GM08714 (cell line): ENCODE measurements at regions not wholly inside any gene's neighbourhood (a gene's known extent, or its start where the extent isn't known, plus 50 kb on each side); places are given as distances from the start of the nearest gene placed in this dataset.

Source experiments
- H3K4me3 ChIP-seq: fragments of 200-500 bp; sonication (Bioruptor generic); 2 replicates; pipeline ENCODE4 v1.5.1; 2014; ENCODE audit warnings: mild to moderate bottlenecking, low read length, inconsistent platforms
- ZNF274 ChIP-seq: IDR thresholded peaks from 2 replicates; pipeline ENCODE4 v1.6.1; 2012; ENCODE audit warnings: mild to moderate bottlenecking, low read depth, low read length

DNA sequence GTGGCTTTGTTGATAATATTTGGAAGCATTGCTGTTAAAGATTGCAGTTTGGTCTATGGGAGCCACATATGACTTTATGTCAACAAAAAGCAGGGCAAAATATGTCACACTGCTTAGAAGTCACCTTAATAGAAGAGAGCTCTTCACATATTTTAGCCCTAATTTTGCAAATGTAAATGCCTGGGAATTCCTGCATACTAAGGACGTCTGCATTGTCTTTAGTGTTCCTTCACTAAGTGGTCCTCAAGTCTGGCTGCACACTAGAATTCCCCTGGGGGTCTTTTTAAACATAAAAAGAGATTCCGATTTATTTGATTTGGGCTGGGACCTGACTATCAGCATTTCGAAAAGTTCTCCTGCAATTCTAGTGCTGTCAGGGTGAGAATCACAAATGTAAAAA lies 495.1 kb upstream of the FAM241A start:
- H3K4me3 ChIP-seq = no peak overlapping the region
- TF ChIP-seq ZNF274 = no peak

GRCh38 chr4:111650674-111651086 lies 494.6 kb upstream of the FAM241A start:
- TF ChIP-seq ZNF274 = no peak
- no peak overlapping the region for H3K4me3 ChIP-seq

DNA sequence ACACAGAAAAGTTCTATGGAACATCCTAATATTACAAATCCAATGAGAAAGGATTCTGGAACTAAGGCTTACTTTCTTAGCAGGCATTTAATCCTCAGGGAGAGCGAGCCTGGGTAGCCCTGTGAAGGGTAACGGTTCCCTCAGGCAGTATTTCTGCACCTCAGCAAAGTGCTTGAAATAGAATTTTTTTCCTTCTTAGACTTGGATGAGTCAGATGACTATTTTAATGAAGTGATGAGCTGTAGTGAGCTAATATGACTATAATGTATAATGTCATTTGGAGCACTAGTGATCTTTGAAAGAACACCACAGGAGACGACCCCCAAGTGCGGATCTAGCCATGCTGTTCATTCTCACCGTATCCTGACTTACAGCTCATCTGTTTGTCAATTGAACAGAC lies 493.0 kb upstream of the FAM241A start:
- H3K4me3 ChIP-seq = no peak overlapping the region
- TF ChIP-seq ZNF274 = no peak

DNA sequence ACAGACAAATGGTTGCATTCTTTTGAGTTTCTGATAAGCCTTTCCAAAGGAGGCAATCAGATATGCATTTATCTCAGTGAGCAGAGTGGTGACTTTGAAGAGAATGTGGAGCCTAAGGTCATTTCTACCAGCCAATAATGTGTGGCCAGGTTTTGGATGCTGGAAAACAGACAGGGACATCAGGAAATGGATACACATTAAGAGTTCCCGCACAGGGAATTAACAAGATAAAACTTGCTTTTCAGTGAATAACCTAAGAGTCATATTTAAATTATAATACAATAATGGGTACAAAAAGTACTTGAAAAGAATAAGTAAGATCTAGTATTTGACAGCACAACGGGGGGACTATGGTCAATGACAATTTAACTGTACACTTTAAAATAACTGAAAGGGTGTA lies 492.3 kb upstream of the FAM241A start:
- no peak overlapping the region for H3K4me3 ChIP-seq
- no peak for TF ChIP-seq ZNF274

DNA sequence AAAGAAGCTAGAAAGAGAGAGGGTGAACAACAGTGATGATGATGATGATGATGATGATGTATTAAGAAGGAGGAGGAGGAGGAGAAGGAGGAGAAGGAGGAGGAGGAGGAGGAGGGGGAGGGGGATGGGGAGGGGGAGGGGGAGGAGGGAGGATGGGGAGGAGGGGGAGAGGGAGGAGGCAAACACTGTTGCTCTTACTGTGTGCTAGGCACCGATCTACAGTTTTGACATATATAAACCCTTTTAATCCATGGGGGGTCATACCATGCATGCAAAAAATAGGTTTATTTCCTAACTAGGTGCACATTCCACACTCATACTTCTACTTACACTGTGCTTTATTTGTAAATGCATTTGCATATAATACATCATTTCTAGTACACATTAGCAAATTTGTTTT lies 482.8 kb upstream of the FAM241A start:
- TF ChIP-seq ZNF274 = no peak

DNA sequence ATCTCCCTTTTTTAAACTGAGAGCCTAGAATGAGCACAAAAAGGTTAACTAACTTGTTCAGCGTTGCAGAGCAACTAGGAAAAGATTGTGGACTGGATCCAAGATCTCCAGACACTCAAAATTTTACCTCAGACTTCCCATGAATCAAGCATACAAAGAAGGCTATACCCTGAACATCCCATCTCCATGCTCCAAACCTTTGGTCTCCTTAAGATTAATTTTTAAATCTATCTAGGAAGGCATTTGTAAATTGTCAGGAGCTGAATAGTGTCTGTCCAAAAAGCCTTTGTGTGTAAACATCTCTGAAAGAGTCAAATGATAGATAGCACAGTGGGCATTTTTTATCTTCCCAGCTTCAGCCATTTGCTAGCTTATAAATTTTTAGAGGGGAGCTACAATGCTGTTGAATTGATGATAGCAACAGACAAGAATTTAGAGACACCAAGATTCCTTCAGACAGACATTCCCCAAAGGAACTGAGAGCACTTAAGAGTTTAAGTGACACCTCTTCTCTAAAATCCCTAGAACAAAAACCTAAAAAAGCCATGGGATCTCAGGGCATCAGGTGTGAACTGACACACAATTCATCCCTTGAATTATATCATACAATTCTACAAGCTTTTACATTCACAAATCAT lies 480.8 kb upstream of the FAM241A start:
- no peak for TF ChIP-seq ZNF274
- no peak overlapping the region for H3K4me3 ChIP-seq

More for the DNA sequence above, 482.8 kb upstream of the FAM241A start:
- H3K4me3 ChIP-seq = no peak overlapping the region

GRCh38 chr4:111666826-111667360 lies 478.4 kb upstream of the FAM241A start:
- no peak overlapping the region for H3K4me3 ChIP-seq
- TF ChIP-seq ZNF274 = no peak

DNA sequence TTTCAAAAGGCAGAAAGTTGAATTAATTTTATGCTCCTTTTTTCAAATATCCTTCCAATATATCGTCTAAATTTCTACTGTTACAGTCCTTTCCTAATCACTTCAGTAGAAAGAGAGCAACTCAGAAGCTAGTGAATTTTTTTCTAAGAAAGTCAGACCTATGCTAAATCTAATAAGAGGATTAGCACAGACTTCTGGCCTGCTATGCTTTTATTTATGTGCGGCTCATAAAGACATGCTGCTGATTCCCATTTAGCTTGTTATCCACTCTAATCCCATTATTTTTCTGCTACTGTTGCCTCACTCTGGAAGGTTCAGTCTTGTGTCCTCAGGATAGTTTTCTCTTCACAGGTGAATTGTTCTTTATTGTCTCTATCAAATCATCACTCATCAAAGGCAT lies 473.5 kb upstream of the FAM241A start:
- no peak overlapping the region for H3K4me3 ChIP-seq
- no peak for TF ChIP-seq ZNF274

DNA sequence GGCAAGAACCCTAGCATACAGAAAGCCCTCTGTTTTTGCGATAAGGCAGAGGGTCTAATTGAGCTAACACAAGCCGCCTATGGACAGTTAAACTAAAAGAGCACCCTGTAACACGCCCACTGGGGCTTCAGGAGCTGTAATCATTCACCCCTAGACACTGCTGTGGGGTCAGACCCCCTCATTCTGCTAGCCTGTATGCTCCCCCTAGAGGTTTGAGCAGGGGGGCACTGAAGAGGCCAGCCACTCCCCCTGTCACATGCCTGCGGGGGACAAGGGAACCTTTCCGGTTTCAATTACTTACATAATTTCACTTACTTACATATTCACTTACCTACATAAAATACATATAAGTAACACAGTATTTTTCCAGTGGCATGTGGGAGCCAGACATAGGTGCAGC lies 469.5 kb upstream of the FAM241A start:
- TF ChIP-seq ZNF274 = no peak

DNA sequence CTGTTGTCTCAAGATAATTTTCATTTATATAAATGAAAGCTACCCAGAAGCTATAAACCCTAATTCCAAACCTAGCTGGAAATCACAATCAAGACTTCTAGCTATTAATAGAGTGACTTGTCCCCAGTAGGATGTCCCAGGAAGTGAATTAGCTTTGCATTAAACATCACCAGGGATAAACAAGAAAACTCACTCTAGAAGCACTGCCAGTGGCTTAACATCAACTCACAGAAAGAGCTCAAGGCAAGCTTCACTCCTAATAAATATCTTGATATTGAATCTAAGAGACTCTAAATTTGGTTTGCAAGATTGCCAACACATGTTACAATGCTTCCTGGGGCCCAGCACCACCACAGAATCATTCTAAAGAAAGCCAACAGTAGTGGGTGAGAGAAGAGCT lies 468.7 kb upstream of the FAM241A start:
- TF ChIP-seq ZNF274 = no peak
- H3K4me3 ChIP-seq = no peak overlapping the region

More for the DNA sequence above, 469.5 kb upstream of the FAM241A start:
- H3K4me3 ChIP-seq = no peak overlapping the region

- no peak overlapping the region for H3K4me3 ChIP-seq
- no peak for TF ChIP-seq ZNF274
These were observed 466.8 kb upstream of the FAM241A start for GRCh38 chr4:111678479-111678878.

GRCh38 chr4:111678908-111679307 lies 466.3 kb upstream of the FAM241A start:
- no peak overlapping the region for H3K4me3 ChIP-seq
- TF ChIP-seq ZNF274 = no peak

- no peak for TF ChIP-seq ZNF274
- no peak overlapping the region for H3K4me3 ChIP-seq
These were observed 464.0 kb upstream of the FAM241A start for GRCh38 chr4:111681270-111681669.

DNA sequence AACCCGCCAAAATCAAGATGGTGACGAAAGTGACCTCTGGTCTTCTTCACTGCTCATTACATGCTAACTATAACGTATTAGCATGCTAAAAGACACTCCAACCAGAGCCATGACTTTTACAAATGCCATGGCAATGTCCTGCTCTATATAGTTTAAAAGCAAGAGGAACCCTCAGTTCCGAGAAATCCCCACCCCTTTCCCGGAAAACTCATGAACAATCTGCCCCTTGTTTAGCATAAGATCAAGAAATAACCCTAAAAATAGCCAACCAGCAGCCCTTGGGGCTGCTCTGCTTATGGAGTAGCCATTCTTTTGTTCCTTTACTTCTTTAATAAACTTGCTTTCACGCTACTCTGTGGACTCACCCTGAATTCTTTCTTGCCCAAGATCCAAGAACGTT lies 463.5 kb upstream of the FAM241A start:
- no peak overlapping the region for H3K4me3 ChIP-seq
- TF ChIP-seq ZNF274 = no peak

DNA sequence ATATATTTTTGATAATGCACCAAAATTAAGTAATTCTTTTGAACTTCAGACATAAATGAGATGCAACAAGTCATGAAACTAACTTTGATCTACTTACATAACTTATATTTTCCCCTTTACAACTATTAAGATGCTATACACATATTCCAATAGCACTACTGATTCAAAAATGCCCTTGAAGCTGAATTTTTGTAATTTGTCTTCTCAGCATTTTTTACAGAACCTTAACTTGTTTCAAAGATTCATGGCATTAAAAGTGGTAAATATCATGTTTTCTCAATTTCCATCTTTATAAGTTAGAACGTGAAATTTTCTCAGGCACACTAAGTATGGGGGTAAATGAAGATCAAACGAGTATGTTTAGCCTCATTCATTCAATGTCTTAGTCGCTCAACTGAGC lies 460.0 kb upstream of the FAM241A start:
- no peak overlapping the region for H3K4me3 ChIP-seq
- TF ChIP-seq ZNF274 = no peak

DNA sequence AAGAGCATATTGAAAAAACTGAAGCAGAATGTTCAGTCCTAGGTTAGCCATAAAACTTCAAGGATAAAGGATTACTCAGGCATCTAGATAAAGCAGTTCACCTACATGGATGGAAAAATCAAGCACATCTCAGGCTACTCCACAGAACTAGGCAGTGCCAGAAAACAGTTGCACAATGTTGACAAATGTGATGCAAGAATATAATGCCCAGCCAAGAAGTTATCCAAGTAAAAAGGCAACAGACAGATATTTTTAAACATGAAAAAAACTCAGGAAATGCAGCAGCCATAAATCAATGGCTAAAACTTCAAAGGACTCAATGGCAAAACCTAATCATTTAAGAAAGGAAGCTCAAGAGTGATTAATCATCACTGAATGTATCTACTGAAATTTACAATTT lies 456.0 kb upstream of the FAM241A start:
- no peak overlapping the region for H3K4me3 ChIP-seq
- TF ChIP-seq ZNF274 = no peak
